ENCODE measurements at regions not wholly inside any gene's neighbourhood (a gene's known extent, or its start where the extent isn't known, plus 50 kb on each side); places are given as distances from the start of the nearest gene placed in this dataset.

DNA sequence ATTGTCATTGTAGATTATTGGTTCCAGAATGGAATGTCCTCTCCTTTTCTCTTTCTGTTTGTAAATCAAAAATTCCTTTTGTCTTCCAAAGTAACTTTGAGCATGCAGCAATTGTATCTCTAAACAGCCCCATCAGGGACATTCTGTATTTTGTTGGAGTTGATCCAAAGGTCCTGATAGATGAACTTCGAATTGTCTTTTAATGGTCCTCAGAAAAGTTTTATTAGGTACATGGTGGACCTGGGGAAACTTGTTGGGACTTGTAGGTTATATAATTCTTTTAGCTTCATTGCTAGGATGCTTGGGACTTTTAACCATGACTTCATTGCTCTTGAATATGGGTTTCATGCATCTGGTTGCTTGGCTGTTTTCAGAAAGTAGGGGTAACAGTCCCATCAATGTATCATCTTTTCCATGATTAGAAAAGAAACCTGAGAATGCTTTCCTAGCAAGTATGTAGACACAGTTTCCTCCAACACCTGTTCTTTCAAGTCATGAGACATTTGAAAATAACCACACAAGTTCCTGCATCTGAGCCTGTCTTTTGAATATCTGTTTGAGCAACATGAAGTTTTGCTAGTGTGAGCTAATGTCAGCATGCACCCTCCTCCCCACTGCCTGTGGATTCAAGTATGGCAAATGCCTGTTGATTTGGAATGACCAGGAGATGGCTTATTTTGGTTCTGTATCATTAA, 413.1 kb downstream of the KCNRG start:
- DNase-seq = no peak
- Histone ChIP-seq H3K9ac (ENCODE audit: low read depth, low read length) (0 out of 2 replicates have a peak overlapping the region, but pooled peaks have one; percentile 1), H3K79me2 (ENCODE audit: insufficient read depth, low read length) (no peaks in the 10 kb centered on the region), H4K20me1 (ENCODE audit: insufficient read depth, low read length) (no peaks in the 10 kb centered on the region), H3K27ac (ENCODE audit: low read length) (peak overlapping the region; percentile 55), H3K4me3 (ENCODE audit: low read depth in 1 of 2, low read length in 2 of 2) (no peak overlapping the region), H3K27me3 (ENCODE audit: insufficient read depth, low read length, poor library complexity) (no peaks in the 10 kb centered on the region), H3K4me1 (ENCODE audit: insufficient read depth, low read length) (peaks cover 19% of the 10 kb centered on the region), H3K9me3 (ENCODE audit: insufficient read depth, low read length, severe bottlenecking) (no peaks in the 10 kb centered on the region), H3K4me2 (ENCODE audit: insufficient read depth, low read length) (no peak overlapping the region), H2AFZ (ENCODE audit: low read depth, low read length) (peak overlapping the region; percentile 41; the same call in 1 of the 2 replicates), H3K36me3 (ENCODE audit: insufficient read depth, low read length) (no peaks in the 10 kb centered on the region)
- peak; percentile 80 for ATAC-seq (ENCODE audit: insufficient read depth, low read depth)
- TF ChIP-seq EZH2 (IDR thresholded peaks at IDR 0.05; ENCODE audit: borderline replicate concordance, low read depth, low read length, severe bottlenecking) = no peak
- TF ChIP-seq, protein P1, sequence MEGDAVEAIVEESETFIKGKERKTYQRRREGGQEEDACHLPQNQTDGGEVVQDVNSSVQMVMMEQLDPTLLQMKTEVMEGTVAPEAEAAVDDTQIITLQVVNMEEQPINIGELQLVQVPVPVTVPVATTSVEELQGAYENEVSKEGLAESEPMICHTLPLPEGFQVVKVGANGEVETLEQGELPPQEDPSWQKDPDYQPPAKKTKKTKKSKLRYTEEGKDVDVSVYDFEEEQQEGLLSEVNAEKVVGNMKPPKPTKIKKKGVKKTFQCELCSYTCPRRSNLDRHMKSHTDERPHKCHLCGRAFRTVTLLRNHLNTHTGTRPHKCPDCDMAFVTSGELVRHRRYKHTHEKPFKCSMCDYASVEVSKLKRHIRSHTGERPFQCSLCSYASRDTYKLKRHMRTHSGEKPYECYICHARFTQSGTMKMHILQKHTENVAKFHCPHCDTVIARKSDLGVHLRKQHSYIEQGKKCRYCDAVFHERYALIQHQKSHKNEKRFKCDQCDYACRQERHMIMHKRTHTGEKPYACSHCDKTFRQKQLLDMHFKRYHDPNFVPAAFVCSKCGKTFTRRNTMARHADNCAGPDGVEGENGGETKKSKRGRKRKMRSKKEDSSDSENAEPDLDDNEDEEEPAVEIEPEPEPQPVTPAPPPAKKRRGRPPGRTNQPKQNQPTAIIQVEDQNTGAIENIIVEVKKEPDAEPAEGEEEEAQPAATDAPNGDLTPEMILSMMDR (IDR thresholded peaks at IDR 0.05; ENCODE audit: borderline replicate concordance, extremely low read depth, low read length, poor library complexity, severe bottlenecking) = no peak

DNA sequence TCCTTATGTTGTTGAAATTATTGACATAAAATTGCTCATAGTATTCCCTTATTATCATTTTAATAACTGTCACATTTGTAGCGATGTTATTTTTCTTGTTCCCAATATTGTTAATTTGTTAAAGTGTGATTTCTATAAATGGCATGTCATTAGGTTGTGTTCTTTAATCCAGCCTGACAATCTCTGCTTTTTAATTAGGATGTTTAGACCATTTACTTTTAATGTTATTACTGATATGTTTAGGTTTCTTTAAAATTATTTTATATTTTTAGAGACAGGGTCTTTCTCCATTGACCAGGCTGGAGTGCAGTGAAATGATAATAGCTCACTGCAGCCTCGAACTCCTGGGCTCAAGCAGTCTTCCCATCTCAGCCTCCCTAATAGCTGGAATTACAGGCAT, 408.5 kb downstream of the DLEU7 start:
- Histone ChIP-seq H3K4me2 (ENCODE audit: insufficient read depth, low read length) (no peak overlapping the region), H3K9me3 (ENCODE audit: insufficient read depth, low read length, severe bottlenecking) (no peaks in the 10 kb centered on the region), H3K4me3 (ENCODE audit: low read depth in 1 of 2, low read length in 2 of 2) (no peak overlapping the region), H3K27me3 (ENCODE audit: insufficient read depth, low read length, poor library complexity) (no peaks in the 10 kb centered on the region), H3K9ac (ENCODE audit: low read depth, low read length) (no peak overlapping the region), H3K4me1 (ENCODE audit: insufficient read depth, low read length) (no peaks in the 10 kb centered on the region), H4K20me1 (ENCODE audit: insufficient read depth, low read length) (no peaks in the 10 kb centered on the region), H3K79me2 (ENCODE audit: insufficient read depth, low read length) (no peaks in the 10 kb centered on the region), H3K36me3 (ENCODE audit: insufficient read depth, low read length) (no peaks in the 10 kb centered on the region), H2AFZ (ENCODE audit: low read depth, low read length) (no peak overlapping the region), H3K27ac (ENCODE audit: low read length) (no peak overlapping the region)
- ATAC-seq (ENCODE audit: insufficient read depth, low read depth) = no peak
- DNase-seq = no peak
- TF ChIP-seq, protein P1 (IDR thresholded peaks at IDR 0.05; ENCODE audit: borderline replicate concordance, extremely low read depth, low read length, poor library complexity, severe bottlenecking) = no peak
- TF ChIP-seq EZH2 (IDR thresholded peaks at IDR 0.05; ENCODE audit: borderline replicate concordance, low read depth, low read length, severe bottlenecking) = no peak

DNA sequence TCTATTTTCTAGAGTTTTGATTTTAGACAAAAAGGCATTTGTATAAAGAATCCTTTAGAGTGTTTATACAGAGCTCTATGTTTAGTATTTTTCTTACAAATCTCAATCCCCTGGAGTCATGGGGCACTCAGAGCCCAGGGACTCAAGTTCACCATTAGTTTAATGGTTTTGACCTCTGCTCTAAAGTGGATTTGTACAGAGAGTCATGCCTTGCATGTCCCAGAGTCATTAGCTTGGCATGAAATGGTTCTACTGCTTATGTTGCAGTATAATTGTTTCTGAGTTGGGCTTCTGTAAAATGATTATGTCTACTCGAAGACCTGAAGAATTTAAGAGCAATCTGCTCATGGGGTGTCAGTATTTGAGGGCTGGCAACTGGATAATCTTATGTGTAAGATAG, 406.2 kb downstream of the DLEU7 start:
- ATAC-seq (ENCODE audit: insufficient read depth, low read depth) (no peak), DNase-seq (no peak)
- Histone ChIP-seq H3K9me3 (ENCODE audit: insufficient read depth, low read length, severe bottlenecking) (no peaks in the 10 kb centered on the region), H3K4me1 (ENCODE audit: insufficient read depth, low read length) (no peaks in the 10 kb centered on the region), H3K27me3 (ENCODE audit: insufficient read depth, low read length, poor library complexity) (no peaks in the 10 kb centered on the region), H3K4me3 (ENCODE audit: low read depth in 1 of 2, low read length in 2 of 2) (no peak overlapping the region), H2AFZ (ENCODE audit: low read depth, low read length) (no peak overlapping the region), H3K9ac (ENCODE audit: low read depth, low read length) (no peak overlapping the region), H3K79me2 (ENCODE audit: insufficient read depth, low read length) (no peaks in the 10 kb centered on the region), H4K20me1 (ENCODE audit: insufficient read depth, low read length) (no peaks in the 10 kb centered on the region), H3K4me2 (ENCODE audit: insufficient read depth, low read length) (no peak overlapping the region), H3K27ac (ENCODE audit: low read length) (no peak overlapping the region), H3K36me3 (ENCODE audit: insufficient read depth, low read length) (no peaks in the 10 kb centered on the region)
- TF ChIP-seq EZH2 (IDR thresholded peaks at IDR 0.05; ENCODE audit: borderline replicate concordance, low read depth, low read length, severe bottlenecking) = no peak
- TF ChIP-seq, protein P1 (IDR thresholded peaks at IDR 0.05; ENCODE audit: borderline replicate concordance, extremely low read depth, low read length, poor library complexity, severe bottlenecking) = no peak
